SK-N-SH (cell line): ENCODE measurements at regions not wholly inside any gene's neighbourhood (a gene's known extent, or its start where the extent isn't known, plus 50 kb on each side); places are given as distances from the start of the nearest gene placed in this dataset.

ENCODE experiments used
- CTCF ChIA-PET: fragments of 300-600, 350-600 bp; formaldehyde crosslinking; extraction: SDS; loops from one replicate; lab custom pipeline; 2021; lab: Yijun Ruan, JAX
- POLR2A ChIA-PET: fragments of 350-600 bp; sonication (Branson Sonifier 250); formaldehyde crosslinking; extraction: SDS; loops from one replicate; lab custom pipeline; 2020; ENCODE audit warnings: antibody characterized with exemption, inconsistent platforms; lab: Yijun Ruan, JAX
- DNase-seq: peaks from one replicate; pipeline ENCODE4 v3.0.0; 2012
- H2AFZ ChIP-seq: fragments of 200-600 bp; sonication (generic); 2 replicates; pipeline ENCODE4 v1.8.1; 2016; ENCODE audit warnings: antibody characterized with exemption, mild to moderate bottlenecking, low read depth
- H3F3A ChIP-seq: fragments of 200-600 bp; sonication (generic); replicated peaks from 2 replicates; pipeline ENCODE3; 2016; ENCODE audit warnings: antibody characterized with exemption, mild to moderate bottlenecking; ENCODE audit not compliant: insufficient read depth
- H3K27ac ChIP-seq, 2 experiments: fragments of 200-500 bp in 1 of 2; fragments of 200-600 bp in 1 of 2; sonication (Bioruptor generic) in 1 of 2; sonication (generic), shearing (Covaris generic) in 1 of 2; 2 replicates each; pipeline versions ENCODE4 v1.5.1 to v1.6.1; 2014 to 2016; ENCODE audit warnings: low read depth in 2 of 2, inconsistent platforms in 1 of 2, low read length in 1 of 2, mild to moderate bottlenecking in 1 of 2, mixed read lengths in 1 of 2
- H3K27me3 ChIP-seq: fragments of 200-600 bp; sonication (generic), shearing (Covaris generic); 2 replicates; pipeline ENCODE4 v1.6.1; 2016; ENCODE audit warnings: mixed run types; ENCODE audit not compliant: insufficient read depth
- H3K36me3 ChIP-seq, 2 experiments: fragments of 200-500 bp in 1 of 2; fragments of 200-600 bp in 1 of 2; sonication (Bioruptor generic) in 1 of 2; sonication (generic) in 1 of 2; replicated peaks in 1 of 2; 2 replicates each; pipeline versions ENCODE3 to v1.5.1; 2014 to 2016; ENCODE audit warnings: low read length in 1 of 2, mild to moderate bottlenecking in 1 of 2; ENCODE audit not compliant: insufficient read depth in 2 of 2, control insufficient read depth in 1 of 2
- H3K4me1 ChIP-seq, 2 experiments: fragments of 200-500 bp in 1 of 2; fragments of 200-600 bp in 1 of 2; sonication (Bioruptor generic) in 1 of 2; sonication (generic), shearing (Covaris generic) in 1 of 2; 2 replicates each; pipeline versions ENCODE4 v1.5.1 to v1.6.1; 2014 to 2016; ENCODE audit warnings: low read depth in 1 of 2, low read length in 1 of 2, mixed run types in 1 of 2; ENCODE audit not compliant: insufficient read depth in 2 of 2, control insufficient read depth in 1 of 2
- H3K4me2 ChIP-seq: fragments of 200-600 bp; sonication (generic), shearing (Covaris generic); 2 replicates; pipeline ENCODE4 v1.6.1; 2017; ENCODE audit warnings: mixed run types
- H3K4me3 ChIP-seq, 2 experiments: fragments of 200-500 bp in 1 of 2; fragments of 200-600 bp in 1 of 2; sonication (Bioruptor generic) in 1 of 2; sonication (generic), shearing (Covaris generic) in 1 of 2; 2 replicates each; pipeline versions ENCODE4 v1.5.1 to v1.8.1; 2014 to 2016; ENCODE audit warnings: low read depth in 2 of 2, inconsistent platforms in 1 of 2, low read length in 1 of 2, mild to moderate bottlenecking in 1 of 2, mixed read lengths in 1 of 2, moderate library complexity in 1 of 2
- H3K79me2 ChIP-seq: fragments of 200-600 bp; sonication (generic); 2 replicates; pipeline ENCODE4 v1.8.1; 2017; ENCODE audit warnings: mild to moderate bottlenecking; ENCODE audit not compliant: insufficient read depth
- H3K9ac ChIP-seq: fragments of 200-600 bp; sonication (generic); 2 replicates; pipeline ENCODE4 v1.6.1; 2017; ENCODE audit warnings: mixed run types
- H3K9me2 ChIP-seq: fragments of 200-600 bp; sonication (generic); 2 replicates; pipeline ENCODE4 v1.6.1; 2017; ENCODE audit warnings: mixed run types
- H3K9me3 ChIP-seq: fragments of 200-600 bp; sonication (generic); 2 replicates; pipeline ENCODE4 v1.6.1; 2017; ENCODE audit warnings: mixed run types, mild to moderate bottlenecking, moderate library complexity
- H4K20me1 ChIP-seq: fragments of 200-600 bp; sonication (generic); 2 replicates; pipeline ENCODE4 v1.6.1; 2017; ENCODE audit warnings: mild to moderate bottlenecking, mixed run types; ENCODE audit not compliant: insufficient read depth
- CHD2 ChIP-seq: fragments of 150-350 bp; IDR thresholded peaks from 2 replicates; pipeline ENCODE4 v1.6.1; 2018; ENCODE audit warnings: low read length; ENCODE audit not compliant: partially characterized antibody
- CTCF ChIP-seq: fragments of 200-600 bp; sonication (generic); IDR thresholded peaks from 2 replicates; pipeline ENCODE4 v1.6.1; 2017; ENCODE audit warnings: antibody characterized with exemption, mild to moderate bottlenecking, moderate library complexity
- EP300 ChIP-seq, 2 experiments: IDR thresholded peaks; 2 replicates each; pipeline versions ENCODE4 v1.4.0 to v1.6.1; 2012; ENCODE audit warnings: borderline replicate concordance in 1 of 2, low read depth in 1 of 2, low read length in 1 of 2
- GABPA ChIP-seq: IDR thresholded peaks from 2 replicates; pipeline ENCODE4 v1.4.0; 2012; ENCODE audit warnings: low read depth, mild to moderate bottlenecking
- GATA2 ChIP-seq: sonication (generic); formaldehyde crosslinking; IDR thresholded peaks from 2 replicates; pipeline ENCODE4 v1.5.0; 2020; ENCODE audit warnings: mild to moderate bottlenecking, missing genetic modification reagents
- JUND ChIP-seq: IDR thresholded peaks from 2 replicates; pipeline ENCODE4 v1.4.0; 2012
- MXI1 ChIP-seq: IDR thresholded peaks from 2 replicates; pipeline ENCODE4 v1.6.1; 2012; ENCODE audit warnings: mild to moderate bottlenecking, low read depth, low read length, improper control_type of control experiment
- NFIC ChIP-seq: IDR thresholded peaks from 2 replicates; pipeline ENCODE4 v1.4.0; 2012; ENCODE audit warnings: borderline replicate concordance
- POLR2AphosphoS5 ChIP-seq: IDR thresholded peaks from 2 replicates; pipeline ENCODE4 v1.6.1; 2012; ENCODE audit warnings: low read depth, low read length
- RAD21 ChIP-seq: IDR thresholded peaks from 2 replicates; pipeline ENCODE4 v1.6.1; 2012; ENCODE audit warnings: mild to moderate bottlenecking, low read length
- RFX5 ChIP-seq: IDR thresholded peaks from 2 replicates; pipeline ENCODE4 v1.6.1; 2012; ENCODE audit warnings: mild to moderate bottlenecking, improper control_type of control experiment, low read length
- RXRA ChIP-seq: IDR thresholded peaks from 2 replicates; pipeline ENCODE4 v1.4.0; 2012; ENCODE audit warnings: low read depth, mild to moderate bottlenecking, borderline replicate concordance
- SMC3 ChIP-seq: IDR thresholded peaks from 2 replicates; pipeline ENCODE4 v1.6.1; 2012; ENCODE audit warnings: low read depth, low read length, improper control_type of control experiment
- TAF1 ChIP-seq: IDR thresholded peaks from 2 replicates; pipeline ENCODE4 v1.6.1; 2012; ENCODE audit warnings: low read depth, mild to moderate bottlenecking, low read length, moderate library complexity, borderline replicate concordance
- TCF12 ChIP-seq: IDR thresholded peaks from 2 replicates; pipeline ENCODE4 v1.4.0; 2012
- TEAD4 ChIP-seq: IDR thresholded peaks from 2 replicates; pipeline ENCODE4 v1.4.0; 2012; ENCODE audit warnings: mild to moderate bottlenecking, borderline replicate concordance; ENCODE audit not compliant: insufficient read depth
- USF2 ChIP-seq: fragments of 150-350 bp; IDR thresholded peaks from 2 replicates; pipeline ENCODE4 v1.6.1; 2017; ENCODE audit warnings: antibody characterized with exemption, low read length, low read depth, borderline replicate concordance
- YY1 ChIP-seq: IDR thresholded peaks from 2 replicates; pipeline ENCODE4 v1.4.0; 2012; ENCODE audit warnings: low read depth, mild to moderate bottlenecking
- WGBS: methylation state at CpG from one replicate; pipeline ENCODE4 v1.1.6; 2017; ENCODE audit warnings: low lambda C conversion rate; 5-methylcytosine and 5-hydroxymethylcytosine counted together
- TF ChIP-seq, protein P1 (sequence below): IDR thresholded peaks from 2 replicates; pipeline ENCODE4 v1.4.0; 2012; ENCODE audit warnings: low read depth, borderline replicate concordance
- TF ChIP-seq, protein P2 (sequence below): IDR thresholded peaks from 2 replicates; pipeline ENCODE4 v1.6.1; 2012; ENCODE audit warnings: mild to moderate bottlenecking, low read depth, low read length, moderate library complexity
- TF ChIP-seq, protein P3 (sequence below): IDR thresholded peaks from 2 replicates; pipeline ENCODE4 v1.4.0; 2012; ENCODE audit warnings: low read depth, borderline replicate concordance
- TF ChIP-seq, protein P4 (sequence below): fragments of 150-350 bp; IDR thresholded peaks from 2 replicates; pipeline ENCODE4 v1.6.1; 2016; ENCODE audit warnings: mild to moderate bottlenecking, low read depth, low read length

- TF ChIP-seq, protein P1, sequence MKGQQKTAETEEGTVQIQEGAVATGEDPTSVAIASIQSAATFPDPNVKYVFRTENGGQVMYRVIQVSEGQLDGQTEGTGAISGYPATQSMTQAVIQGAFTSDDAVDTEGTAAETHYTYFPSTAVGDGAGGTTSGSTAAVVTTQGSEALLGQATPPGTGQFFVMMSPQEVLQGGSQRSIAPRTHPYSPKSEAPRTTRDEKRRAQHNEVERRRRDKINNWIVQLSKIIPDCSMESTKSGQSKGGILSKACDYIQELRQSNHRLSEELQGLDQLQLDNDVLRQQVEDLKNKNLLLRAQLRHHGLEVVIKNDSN: no peak
- TF ChIP-seq RFX5 (no peak), JUND (no peak), RAD21 (no peak), EP300 (IDR thresholded peaks at IDR 0.05; ENCODE audit: borderline replicate concordance in 1 of 2, low read depth in 1 of 2, low read length in 1 of 2) (no peak), RXRA (no peak), GABPA (no peak), SMC3 (no peak), TCF12 (no peak)
Observed at GRCh38 chr1:104804147-104804546, 1054.4 kb downstream of the AMY1C start (continued).

DNA sequence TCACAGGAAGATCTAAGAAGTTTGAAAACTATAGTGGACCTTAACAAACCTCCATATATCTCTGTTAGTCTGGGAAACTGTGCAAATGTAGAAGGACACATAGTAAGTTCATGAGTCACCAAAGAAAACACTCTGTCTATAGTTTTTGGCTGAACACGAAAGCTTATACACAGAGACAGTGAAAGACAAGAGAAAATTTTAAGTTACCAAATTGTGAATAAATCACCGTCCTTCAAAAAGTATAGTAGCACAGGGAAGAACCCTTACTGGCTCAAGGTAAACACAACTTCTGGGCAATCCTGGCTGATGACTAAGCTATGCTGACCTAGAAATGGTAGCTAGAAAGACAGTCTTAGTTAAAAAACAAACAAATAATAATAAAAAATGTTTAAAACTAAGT, 1057.9 kb downstream of the AMY1C start:
- Histone ChIP-seq H3K4me2 (no peak overlapping the region), H3F3A (no peaks in the 10 kb centered on the region), H3K4me1 (no peaks in the 10 kb centered on the region), H3K27ac (no peak overlapping the region), H3K9me3 (no peaks in the 10 kb centered on the region), H3K4me3 (no peak overlapping the region), H3K9ac (no peak overlapping the region), H4K20me1 (no peaks in the 10 kb centered on the region), H2AFZ (no peak overlapping the region), H3K9me2 (no peaks in the 10 kb centered on the region), H3K36me3 (no peaks in the 10 kb centered on the region), H3K79me2 (no peaks in the 10 kb centered on the region), H3K27me3 (no peaks in the 10 kb centered on the region)
- TF ChIP-seq CTCF: no peak
- TF ChIP-seq, protein P2, sequence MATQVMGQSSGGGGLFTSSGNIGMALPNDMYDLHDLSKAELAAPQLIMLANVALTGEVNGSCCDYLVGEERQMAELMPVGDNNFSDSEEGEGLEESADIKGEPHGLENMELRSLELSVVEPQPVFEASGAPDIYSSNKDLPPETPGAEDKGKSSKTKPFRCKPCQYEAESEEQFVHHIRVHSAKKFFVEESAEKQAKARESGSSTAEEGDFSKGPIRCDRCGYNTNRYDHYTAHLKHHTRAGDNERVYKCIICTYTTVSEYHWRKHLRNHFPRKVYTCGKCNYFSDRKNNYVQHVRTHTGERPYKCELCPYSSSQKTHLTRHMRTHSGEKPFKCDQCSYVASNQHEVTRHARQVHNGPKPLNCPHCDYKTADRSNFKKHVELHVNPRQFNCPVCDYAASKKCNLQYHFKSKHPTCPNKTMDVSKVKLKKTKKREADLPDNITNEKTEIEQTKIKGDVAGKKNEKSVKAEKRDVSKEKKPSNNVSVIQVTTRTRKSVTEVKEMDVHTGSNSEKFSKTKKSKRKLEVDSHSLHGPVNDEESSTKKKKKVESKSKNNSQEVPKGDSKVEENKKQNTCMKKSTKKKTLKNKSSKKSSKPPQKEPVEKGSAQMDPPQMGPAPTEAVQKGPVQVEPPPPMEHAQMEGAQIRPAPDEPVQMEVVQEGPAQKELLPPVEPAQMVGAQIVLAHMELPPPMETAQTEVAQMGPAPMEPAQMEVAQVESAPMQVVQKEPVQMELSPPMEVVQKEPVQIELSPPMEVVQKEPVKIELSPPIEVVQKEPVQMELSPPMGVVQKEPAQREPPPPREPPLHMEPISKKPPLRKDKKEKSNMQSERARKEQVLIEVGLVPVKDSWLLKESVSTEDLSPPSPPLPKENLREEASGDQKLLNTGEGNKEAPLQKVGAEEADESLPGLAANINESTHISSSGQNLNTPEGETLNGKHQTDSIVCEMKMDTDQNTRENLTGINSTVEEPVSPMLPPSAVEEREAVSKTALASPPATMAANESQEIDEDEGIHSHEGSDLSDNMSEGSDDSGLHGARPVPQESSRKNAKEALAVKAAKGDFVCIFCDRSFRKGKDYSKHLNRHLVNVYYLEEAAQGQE: no peak
- TF ChIP-seq USF2: no peak
- no peak for TF ChIP-seq GATA2
- TF ChIP-seq POLR2AphosphoS5: no peak
- TF ChIP-seq TAF1: no peak
- TF ChIP-seq TEAD4: no peak
- TF ChIP-seq NFIC: no peak
- TF ChIP-seq, protein P3, sequence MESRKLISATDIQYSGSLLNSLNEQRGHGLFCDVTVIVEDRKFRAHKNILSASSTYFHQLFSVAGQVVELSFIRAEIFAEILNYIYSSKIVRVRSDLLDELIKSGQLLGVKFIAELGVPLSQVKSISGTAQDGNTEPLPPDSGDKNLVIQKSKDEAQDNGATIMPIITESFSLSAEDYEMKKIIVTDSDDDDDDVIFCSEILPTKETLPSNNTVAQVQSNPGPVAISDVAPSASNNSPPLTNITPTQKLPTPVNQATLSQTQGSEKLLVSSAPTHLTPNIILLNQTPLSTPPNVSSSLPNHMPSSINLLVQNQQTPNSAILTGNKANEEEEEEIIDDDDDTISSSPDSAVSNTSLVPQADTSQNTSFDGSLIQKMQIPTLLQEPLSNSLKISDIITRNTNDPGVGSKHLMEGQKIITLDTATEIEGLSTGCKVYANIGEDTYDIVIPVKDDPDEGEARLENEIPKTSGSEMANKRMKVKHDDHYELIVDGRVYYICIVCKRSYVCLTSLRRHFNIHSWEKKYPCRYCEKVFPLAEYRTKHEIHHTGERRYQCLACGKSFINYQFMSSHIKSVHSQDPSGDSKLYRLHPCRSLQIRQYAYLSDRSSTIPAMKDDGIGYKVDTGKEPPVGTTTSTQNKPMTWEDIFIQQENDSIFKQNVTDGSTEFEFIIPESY: no peak
- TF ChIP-seq YY1: no peak
- TF ChIP-seq RFX5: no peak
- TF ChIP-seq, protein P4, sequence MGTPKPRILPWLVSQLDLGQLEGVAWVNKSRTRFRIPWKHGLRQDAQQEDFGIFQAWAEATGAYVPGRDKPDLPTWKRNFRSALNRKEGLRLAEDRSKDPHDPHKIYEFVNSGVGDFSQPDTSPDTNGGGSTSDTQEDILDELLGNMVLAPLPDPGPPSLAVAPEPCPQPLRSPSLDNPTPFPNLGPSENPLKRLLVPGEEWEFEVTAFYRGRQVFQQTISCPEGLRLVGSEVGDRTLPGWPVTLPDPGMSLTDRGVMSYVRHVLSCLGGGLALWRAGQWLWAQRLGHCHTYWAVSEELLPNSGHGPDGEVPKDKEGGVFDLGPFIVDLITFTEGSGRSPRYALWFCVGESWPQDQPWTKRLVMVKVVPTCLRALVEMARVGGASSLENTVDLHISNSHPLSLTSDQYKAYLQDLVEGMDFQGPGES: no peak
- TF ChIP-seq MXI1: no peak
- TF ChIP-seq RAD21: no peak
- TF ChIP-seq CHD2: no peak
- ChIA-PET POLR2A (no interaction called here), CTCF (interaction anchor here (0.8 kb wide), 1 partner anchor 51 kb away, joined by 3 read pairs; no protein-coding TSS in a partner anchor)
- no peak for DNase-seq
- 46% methylated on average over 2 of the region's 2 CpGs for WGBS
